ENCODE measurements at regions not wholly inside any gene's neighbourhood (a gene's known extent, or its start where the extent isn't known, plus 50 kb on each side); places are given as distances from the start of the nearest gene placed in this dataset.

GRCh38 chr1:67495327-67495726, 65.1 kb upstream of the SERBP1 start (continued):
- no peak for TF ChIP-seq CHD7 (IDR thresholded peaks at IDR 0.05; ENCODE audit: insufficient replicate concordance, low read length)

Data from H1 (cell line).